ENCODE measurements at regions not wholly inside any gene's neighbourhood (a gene's known extent, or its start where the extent isn't known, plus 50 kb on each side); places are given as distances from the start of the nearest gene placed in this dataset.
"Not testable (repeated sequence)": the region's sequence is repeated elsewhere in the genome, so short reads cannot be mapped to it uniquely, and the experiment has no call there.

GRCh38 chr1:173324352-173324751 lies 117.2 kb upstream of the TNFSF4 start:
- TF ChIP-seq CTCF (IDR thresholded peaks at IDR 0.05; ENCODE audit: low read depth, low read length), result not testable (repeated sequence)
- TF ChIP-seq, protein P1, sequence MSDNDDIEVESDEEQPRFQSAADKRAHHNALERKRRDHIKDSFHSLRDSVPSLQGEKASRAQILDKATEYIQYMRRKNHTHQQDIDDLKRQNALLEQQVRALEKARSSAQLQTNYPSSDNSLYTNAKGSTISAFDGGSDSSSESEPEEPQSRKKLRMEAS (IDR thresholded peaks at IDR 0.05; ENCODE audit: low read depth, low read length), result not testable (repeated sequence)

Data from NB4 (cell line).